HL-60 (cell line): ENCODE measurements at regions not wholly inside any gene's neighbourhood (a gene's known extent, or its start where the extent isn't known, plus 50 kb on each side); places are given as distances from the start of the nearest gene placed in this dataset.

Experiments
- DNase-seq, 2 experiments: peaks; one replicate each; pipeline ENCODE4 v3.0.0-alpha.2; 2010 to 2020; ENCODE audit warnings: low read depth in 1 of 2, low spot score in 1 of 2
- H3K27ac ChIP-seq: fragments of 250-450 bp; sonication (Bioruptor Pico); replicated peaks from 2 replicates; pipeline ENCODE4 v1.5.1; 2020; ENCODE audit warnings: mild to moderate bottlenecking, moderate library complexity
- H3K27me3 ChIP-seq: fragments of 250-450 bp; sonication (Bioruptor Pico); 2 replicates; pipeline ENCODE4 v1.5.1; 2021; ENCODE audit warnings: mild to moderate bottlenecking, moderate library complexity; ENCODE audit not compliant: insufficient read depth, poor library complexity, severe bottlenecking
- H3K4me3 ChIP-seq: replicated peaks from 2 replicates; pipeline ENCODE4 v1.5.1; 2011; ENCODE audit warnings: mild to moderate bottlenecking, control low read depth, low read length; ENCODE audit not compliant: insufficient read depth
- CTCF ChIP-seq: IDR thresholded peaks from one replicate; pipeline ENCODE4 v1.5.1; 2011; ENCODE audit warnings: low read length, control low read depth, inconsistent platforms; ENCODE audit not compliant: insufficient read depth
- GABPA ChIP-seq: IDR thresholded peaks from 2 replicates; pipeline ENCODE4 v1.6.1; 2012; ENCODE audit warnings: low read depth
- POLR2AphosphoS5 ChIP-seq: IDR thresholded peaks from 2 replicates; pipeline ENCODE4 v1.6.1; 2012; ENCODE audit warnings: low read depth
- SPI1 ChIP-seq: IDR thresholded peaks from 2 replicates; pipeline ENCODE4 v1.6.1; 2012; ENCODE audit warnings: low read depth, mild to moderate bottlenecking, borderline replicate concordance
- TF ChIP-seq, protein P1 (sequence below): IDR thresholded peaks from 2 replicates; pipeline ENCODE4 v1.6.1; 2012; ENCODE audit warnings: low read depth; ENCODE audit not compliant: insufficient replicate concordance

GRCh38 chr4:149901128-149901527 lies 85.5 kb upstream of the IQCM start:
- H3K27ac ChIP-seq = no peak overlapping the region
- no peak for DNase-seq
- TF ChIP-seq, protein P1, sequence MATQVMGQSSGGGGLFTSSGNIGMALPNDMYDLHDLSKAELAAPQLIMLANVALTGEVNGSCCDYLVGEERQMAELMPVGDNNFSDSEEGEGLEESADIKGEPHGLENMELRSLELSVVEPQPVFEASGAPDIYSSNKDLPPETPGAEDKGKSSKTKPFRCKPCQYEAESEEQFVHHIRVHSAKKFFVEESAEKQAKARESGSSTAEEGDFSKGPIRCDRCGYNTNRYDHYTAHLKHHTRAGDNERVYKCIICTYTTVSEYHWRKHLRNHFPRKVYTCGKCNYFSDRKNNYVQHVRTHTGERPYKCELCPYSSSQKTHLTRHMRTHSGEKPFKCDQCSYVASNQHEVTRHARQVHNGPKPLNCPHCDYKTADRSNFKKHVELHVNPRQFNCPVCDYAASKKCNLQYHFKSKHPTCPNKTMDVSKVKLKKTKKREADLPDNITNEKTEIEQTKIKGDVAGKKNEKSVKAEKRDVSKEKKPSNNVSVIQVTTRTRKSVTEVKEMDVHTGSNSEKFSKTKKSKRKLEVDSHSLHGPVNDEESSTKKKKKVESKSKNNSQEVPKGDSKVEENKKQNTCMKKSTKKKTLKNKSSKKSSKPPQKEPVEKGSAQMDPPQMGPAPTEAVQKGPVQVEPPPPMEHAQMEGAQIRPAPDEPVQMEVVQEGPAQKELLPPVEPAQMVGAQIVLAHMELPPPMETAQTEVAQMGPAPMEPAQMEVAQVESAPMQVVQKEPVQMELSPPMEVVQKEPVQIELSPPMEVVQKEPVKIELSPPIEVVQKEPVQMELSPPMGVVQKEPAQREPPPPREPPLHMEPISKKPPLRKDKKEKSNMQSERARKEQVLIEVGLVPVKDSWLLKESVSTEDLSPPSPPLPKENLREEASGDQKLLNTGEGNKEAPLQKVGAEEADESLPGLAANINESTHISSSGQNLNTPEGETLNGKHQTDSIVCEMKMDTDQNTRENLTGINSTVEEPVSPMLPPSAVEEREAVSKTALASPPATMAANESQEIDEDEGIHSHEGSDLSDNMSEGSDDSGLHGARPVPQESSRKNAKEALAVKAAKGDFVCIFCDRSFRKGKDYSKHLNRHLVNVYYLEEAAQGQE = no peak
- no peak for TF ChIP-seq CTCF
- H3K27me3 ChIP-seq = no peaks in the 10 kb centered on the region
- H3K4me3 ChIP-seq = no peak overlapping the region

DNA sequence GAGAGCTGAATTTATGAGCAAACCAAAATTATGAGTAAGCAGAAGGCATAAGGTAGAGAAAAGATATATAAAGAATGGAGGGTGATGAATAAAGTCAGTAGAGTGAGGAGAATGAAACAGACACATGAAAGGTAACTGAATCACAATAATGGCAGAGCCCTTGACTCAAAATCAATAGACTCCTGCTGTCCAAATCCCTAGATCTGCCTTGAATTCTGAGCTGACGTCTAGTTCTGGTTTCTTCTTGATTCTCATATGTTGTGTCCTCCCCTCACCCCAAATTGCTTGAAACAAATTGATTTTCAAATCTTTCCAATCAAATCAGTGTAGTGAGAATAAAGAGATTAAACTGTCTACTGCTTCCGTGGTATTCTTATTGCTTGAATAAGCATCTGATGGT lies 86.6 kb upstream of the IQCM start:
- TF ChIP-seq, protein P1 = no peak
- TF ChIP-seq SPI1 (no peak), POLR2AphosphoS5 (no peak), GABPA (no peak), CTCF (no peak)
- no peak overlapping the region for H3K4me3 ChIP-seq
- no peaks in the 10 kb centered on the region for H3K27me3 ChIP-seq
- DNase-seq = no peak
- H3K27ac ChIP-seq = no peak overlapping the region

DNA sequence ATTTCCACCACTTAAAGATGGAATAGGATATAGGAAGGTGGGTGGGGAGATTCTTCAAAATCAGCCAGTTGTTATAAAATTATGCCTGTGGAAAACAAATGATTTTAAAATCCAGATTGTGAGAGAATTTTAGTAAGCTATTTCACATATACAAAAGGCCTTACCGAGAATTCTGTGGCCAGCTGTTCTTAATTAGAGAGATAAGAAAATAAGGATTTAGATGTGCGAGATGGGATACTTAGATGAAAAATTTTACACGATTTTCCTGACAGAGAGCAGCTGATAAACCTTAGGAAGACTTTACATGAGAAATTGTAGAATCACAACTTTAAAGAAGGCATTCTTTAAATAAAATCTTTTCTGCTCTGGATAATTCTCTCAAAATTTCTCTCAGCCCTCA lies 94.5 kb upstream of the IQCM start:
- no peak for DNase-seq
- TF ChIP-seq SPI1 (no peak), GABPA (no peak), POLR2AphosphoS5 (no peak), CTCF (no peak)
- TF ChIP-seq, protein P1 = no peak
- Histone ChIP-seq H3K27me3 (no peaks in the 10 kb centered on the region), H3K27ac (no peak overlapping the region), H3K4me3 (no peak overlapping the region)
